ENCODE measurements at regions not wholly inside any gene's neighbourhood (a gene's known extent, or its start where the extent isn't known, plus 50 kb on each side); places are given as distances from the start of the nearest gene placed in this dataset.

GRCh38 chr7:94304878-94305277 is 89.8 kb upstream of the COL1A2 start:
- no peak for TF ChIP-seq NFE2L2 (conservative IDR thresholded peaks at IDR 0.05; ENCODE audit: low read length)
- TF ChIP-seq CTCF (IDR thresholded peaks at IDR 0.05): no peak
- TF ChIP-seq E2F6 (IDR thresholded peaks at IDR 0.05; ENCODE audit: borderline replicate concordance, low read depth): no peak
- TF ChIP-seq JUN (IDR thresholded peaks at IDR 0.05): no peak
- TF ChIP-seq EP300 (IDR thresholded peaks at IDR 0.05): no peak
- TF ChIP-seq REST (IDR thresholded peaks at IDR 0.05): no peak
- TF ChIP-seq RFX5 (IDR thresholded peaks at IDR 0.05): no peak
- TF ChIP-seq MYC (IDR thresholded peaks at IDR 0.05; ENCODE audit: borderline replicate concordance, low read length): no peak
